Neural cell (in vitro differentiated cells): ENCODE measurements at regions not wholly inside any gene's neighbourhood (a gene's known extent, or its start where the extent isn't known, plus 50 kb on each side); places are given as distances from the start of the nearest gene placed in this dataset.

Source experiments
- CTCF ChIP-seq: fragments of 450-650 bp; IDR thresholded peaks from 2 replicates; pipeline ENCODE4 v1.5.1; 2014; ENCODE audit warnings: antibody characterized with exemption, mild to moderate bottlenecking, moderate library complexity; ENCODE audit not compliant: poor library complexity, severe bottlenecking
- EP300 ChIP-seq: fragments of 450-650 bp; conservative IDR thresholded peaks from 2 replicates; pipeline ENCODE4 v1.6.1; 2014; ENCODE audit warnings: antibody characterized with exemption, mild to moderate bottlenecking, moderate library complexity; ENCODE audit not compliant: poor library complexity, severe bottlenecking
- EZH2 ChIP-seq: fragments of 200-600, 300-800 bp; shearing (Covaris generic), sonication (generic); IDR thresholded peaks from 2 replicates; pipeline ENCODE4 v1.6.1; 2014; ENCODE audit warnings: antibody characterized with exemption, low read length, borderline replicate concordance, mild to moderate bottlenecking; ENCODE audit not compliant: insufficient read depth, poor library complexity, severe bottlenecking
- POLR2AphosphoS5 ChIP-seq: IDR thresholded peaks from 2 replicates; pipeline ENCODE4 v1.6.1; 2012
- SMC3 ChIP-seq: fragments of 450-650 bp; conservative IDR thresholded peaks from 2 replicates; pipeline ENCODE4 v1.6.1; 2014; ENCODE audit warnings: antibody characterized with exemption, mild to moderate bottlenecking, moderate library complexity; ENCODE audit not compliant: poor library complexity

GRCh38 chr20:24254480-24254879, 214.9 kb upstream of the SYNDIG1 start:
- TF ChIP-seq CTCF, result no peak
- TF ChIP-seq EZH2, result no peak
- no peak for TF ChIP-seq POLR2AphosphoS5
- TF ChIP-seq SMC3, result no peak
- no peak for TF ChIP-seq EP300
